ENCODE measurements at regions not wholly inside any gene's neighbourhood (a gene's known extent, or its start where the extent isn't known, plus 50 kb on each side); places are given as distances from the start of the nearest gene placed in this dataset.

DNA sequence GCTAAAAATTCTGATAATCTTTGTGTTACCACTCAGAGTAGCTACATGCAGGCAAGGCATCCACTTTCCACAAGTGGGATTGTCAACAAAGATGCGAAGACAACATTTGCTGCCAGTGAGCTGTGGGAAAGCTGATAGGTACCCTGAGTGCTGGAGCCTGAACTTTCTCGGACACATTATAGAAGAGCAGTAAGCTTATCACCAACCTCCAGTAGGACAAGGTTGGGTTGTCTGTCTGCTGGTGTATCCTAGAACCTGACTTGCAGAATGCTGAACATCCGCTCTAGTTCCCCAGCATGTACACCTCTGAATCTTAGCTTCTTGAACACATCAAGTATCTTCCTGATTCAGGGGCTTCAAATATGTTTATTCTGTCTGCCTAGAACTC lies 103.8 kb upstream of the PPM1H start:
- TF ChIP-seq, protein P1, sequence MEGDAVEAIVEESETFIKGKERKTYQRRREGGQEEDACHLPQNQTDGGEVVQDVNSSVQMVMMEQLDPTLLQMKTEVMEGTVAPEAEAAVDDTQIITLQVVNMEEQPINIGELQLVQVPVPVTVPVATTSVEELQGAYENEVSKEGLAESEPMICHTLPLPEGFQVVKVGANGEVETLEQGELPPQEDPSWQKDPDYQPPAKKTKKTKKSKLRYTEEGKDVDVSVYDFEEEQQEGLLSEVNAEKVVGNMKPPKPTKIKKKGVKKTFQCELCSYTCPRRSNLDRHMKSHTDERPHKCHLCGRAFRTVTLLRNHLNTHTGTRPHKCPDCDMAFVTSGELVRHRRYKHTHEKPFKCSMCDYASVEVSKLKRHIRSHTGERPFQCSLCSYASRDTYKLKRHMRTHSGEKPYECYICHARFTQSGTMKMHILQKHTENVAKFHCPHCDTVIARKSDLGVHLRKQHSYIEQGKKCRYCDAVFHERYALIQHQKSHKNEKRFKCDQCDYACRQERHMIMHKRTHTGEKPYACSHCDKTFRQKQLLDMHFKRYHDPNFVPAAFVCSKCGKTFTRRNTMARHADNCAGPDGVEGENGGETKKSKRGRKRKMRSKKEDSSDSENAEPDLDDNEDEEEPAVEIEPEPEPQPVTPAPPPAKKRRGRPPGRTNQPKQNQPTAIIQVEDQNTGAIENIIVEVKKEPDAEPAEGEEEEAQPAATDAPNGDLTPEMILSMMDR (conservative IDR thresholded peaks at IDR 0.05; ENCODE audit: low read depth, low read length) = no peak
- no peak for TF ChIP-seq EZH2 (IDR thresholded peaks at IDR 0.05; ENCODE audit: borderline replicate concordance, low read depth, low read length, poor library complexity, severe bottlenecking)
